IMR-90 (cell line): ENCODE measurements at regions not wholly inside any gene's neighbourhood (a gene's known extent, or its start where the extent isn't known, plus 50 kb on each side); places are given as distances from the start of the nearest gene placed in this dataset.

Source experiments
- ATAC-seq: fragments of 200-7000 bp; cut with Tn5 transposase; 2 replicates; pipeline ENCODE4 v1.9.1; 2020; ENCODE audit warnings: low read depth, mild to moderate bottlenecking, moderate library complexity
- BruUV-seq: library from RNA; stranded (reverse); fragments of 400-500 nt; replicated peaks from 2 replicates; lab custom pipeline; 2021; lab: Mats Ljungman, UMichigan
- CTCF ChIA-PET: fragments of 300-600 bp; formaldehyde crosslinking; extraction: SDS; loops from one replicate; lab custom pipeline; 2021; ENCODE audit warnings: antibody characterized with exemption; lab: Yijun Ruan, JAX
- POLR2A ChIA-PET: fragments of 300-600 bp; sonication (Branson Sonifier 250); formaldehyde crosslinking; loops from one replicate; lab custom pipeline; 2022; ENCODE audit warnings: antibody characterized with exemption; ENCODE audit not compliant: unreplicated experiment; lab: Charles Lee
- DNase-seq: peaks from one replicate; pipeline ENCODE4 v3.0.0; 2013
- H2AFZ ChIP-seq: replicated peaks from 2 replicates; pipeline ENCODE3; 2013; ENCODE audit warnings: low read length, mild to moderate bottlenecking; ENCODE audit not compliant: poor library complexity
- H2AK5ac ChIP-seq: 2 replicates; pipeline ENCODE4 v1.6.1; 2013; ENCODE audit warnings: low read depth, low read length, inconsistent platforms
- H2AK9ac ChIP-seq: replicated peaks from 2 replicates; pipeline ENCODE3; 2013; ENCODE audit warnings: mild to moderate bottlenecking, low read depth, low read length, moderate library complexity; ENCODE audit not compliant: poor library complexity
- H2BK120ac ChIP-seq: 2 replicates; pipeline ENCODE4 v1.6.1; 2013; ENCODE audit warnings: low read depth, low read length, inconsistent platforms
- H2BK15ac ChIP-seq: 3 replicates; pipeline ENCODE4 v1.6.1; 2013; ENCODE audit warnings: low read depth, low read length, inconsistent platforms
- H2BK20ac ChIP-seq: 2 replicates; pipeline ENCODE4 v1.6.1; 2013; ENCODE audit warnings: low read depth, mild to moderate bottlenecking, inconsistent platforms, low read length, moderate library complexity
- H2BK5ac ChIP-seq: 2 replicates; pipeline ENCODE4 v1.6.1; 2013; ENCODE audit warnings: mild to moderate bottlenecking, low read depth, low read length, inconsistent platforms; ENCODE audit not compliant: poor library complexity, severe bottlenecking
- H3K14ac ChIP-seq: replicated peaks from 2 replicates; pipeline ENCODE4 v1.6.1; 2013; ENCODE audit warnings: low read depth, low read length, inconsistent platforms
- H3K18ac ChIP-seq: 2 replicates; pipeline ENCODE4 v1.6.1; 2013; ENCODE audit warnings: low read depth, low read length, control low read depth
- H3K23ac ChIP-seq: 2 replicates; pipeline ENCODE4 v1.6.1; 2013; ENCODE audit warnings: low read depth, low read length, inconsistent platforms
- H3K27ac ChIP-seq: 2 replicates; pipeline ENCODE4 v1.5.1; 2013; ENCODE audit warnings: mild to moderate bottlenecking, control low read depth, low read length; ENCODE audit not compliant: insufficient read depth
- H3K27me3 ChIP-seq: 2 replicates; pipeline ENCODE4 v1.6.1; 2013; ENCODE audit warnings: low read length; ENCODE audit not compliant: control insufficient read depth, insufficient read depth
- H3K36me3 ChIP-seq: 2 replicates; pipeline ENCODE4 v1.6.1; 2013; ENCODE audit warnings: low read length, mixed read lengths; ENCODE audit not compliant: control insufficient read depth, insufficient read depth
- H3K4ac ChIP-seq: 2 replicates; pipeline ENCODE4 v1.6.1; 2013; ENCODE audit warnings: low read depth, low read length, inconsistent platforms
- H3K4me1 ChIP-seq: 2 replicates; pipeline ENCODE4 v1.6.1; 2013; ENCODE audit warnings: low read length, mixed read lengths; ENCODE audit not compliant: control insufficient read depth, insufficient read depth
- H3K4me2 ChIP-seq: 2 replicates; pipeline ENCODE4 v1.6.1; 2013; ENCODE audit warnings: low read depth, mild to moderate bottlenecking, control low read depth, low read length, moderate library complexity
- H3K4me3 ChIP-seq: 2 replicates; pipeline ENCODE4 v1.5.1; 2013; ENCODE audit warnings: low read depth, mild to moderate bottlenecking, control low read depth, low read length, moderate library complexity; ENCODE audit not compliant: insufficient read depth
- H3K56ac ChIP-seq: 2 replicates; pipeline ENCODE4 v1.6.1; 2013; ENCODE audit warnings: low read length, inconsistent platforms; ENCODE audit not compliant: insufficient read depth; ENCODE audit errors: extremely low read depth
- H3K79me1 ChIP-seq, 2 experiments: 2 replicates each; pipeline ENCODE4 v1.6.1; 2013; ENCODE audit warnings: low read length in 2 of 2, inconsistent platforms in 1 of 2, low read depth in 1 of 2
- H3K9ac ChIP-seq: 2 replicates; pipeline ENCODE4 v1.6.1; 2013; ENCODE audit warnings: low read depth, low read length, control low read depth
- H3K9me1 ChIP-seq: 2 replicates; pipeline ENCODE4 v1.6.1; 2013; ENCODE audit warnings: low read length, inconsistent platforms; ENCODE audit not compliant: insufficient read depth
- H3K9me3 ChIP-seq: 2 replicates; pipeline ENCODE4 v1.6.1; 2013; ENCODE audit warnings: low read length; ENCODE audit not compliant: control insufficient read depth, insufficient read depth
- H4K20me1 ChIP-seq: 2 replicates; pipeline ENCODE4 v1.6.1; 2013; ENCODE audit warnings: low read length, inconsistent platforms; ENCODE audit not compliant: insufficient read depth
- H4K5ac ChIP-seq: 2 replicates; pipeline ENCODE4 v1.6.1; 2013; ENCODE audit warnings: mild to moderate bottlenecking, low read depth, low read length, control low read depth
- H4K8ac ChIP-seq, 2 experiments: 2 replicates each; pipeline ENCODE4 v1.6.1; 2013; ENCODE audit warnings: low read depth in 2 of 2, low read length in 2 of 2, control low read depth in 1 of 2, inconsistent platforms in 1 of 2
- H4K91ac ChIP-seq: 2 replicates; pipeline ENCODE4 v1.6.1; 2013; ENCODE audit warnings: low read depth, low read length, inconsistent platforms; ENCODE audit not compliant: insufficient read depth
- BHLHE40 ChIP-seq: fragments of 150-350 bp; IDR thresholded peaks from 2 replicates; pipeline ENCODE4 v1.6.1; 2016; ENCODE audit warnings: mild to moderate bottlenecking, low read depth, low read length
- CEBPB ChIP-seq: IDR thresholded peaks from 2 replicates; pipeline ENCODE4 v1.6.1; 2012; ENCODE audit warnings: low read depth, low read length, improper control_type of control experiment
- CHD1 ChIP-seq: IDR thresholded peaks from 2 replicates; pipeline ENCODE4 v1.6.1; 2012; ENCODE audit warnings: low read depth, low read length, improper control_type of control experiment
- FOS ChIP-seq: fragments of 150-350 bp; IDR thresholded peaks from 2 replicates; pipeline ENCODE4 v1.6.1; 2016; ENCODE audit warnings: low read depth, low read length
- MAFK ChIP-seq: IDR thresholded peaks from 2 replicates; pipeline ENCODE4 v1.6.1; 2012; ENCODE audit warnings: low read depth, low read length, improper control_type of control experiment
- MAZ ChIP-seq: IDR thresholded peaks from 2 replicates; pipeline ENCODE4 v1.6.1; 2012; ENCODE audit warnings: low read depth, mild to moderate bottlenecking, low read length, improper control_type of control experiment, moderate library complexity, borderline replicate concordance
- MXI1 ChIP-seq: IDR thresholded peaks from 2 replicates; pipeline ENCODE4 v1.6.1; 2012; ENCODE audit warnings: low read depth, mild to moderate bottlenecking, low read length, moderate library complexity, borderline replicate concordance
- NFE2L2 ChIP-seq: fragments of 150-350 bp; IDR thresholded peaks from 2 replicates; pipeline ENCODE4 v1.6.1; 2016; ENCODE audit warnings: low read depth, mild to moderate bottlenecking, low read length
- POLR2A ChIP-seq: IDR thresholded peaks from 2 replicates; pipeline ENCODE4 v1.6.1; 2012; ENCODE audit warnings: mild to moderate bottlenecking, low read depth, low read length
- RAD21 ChIP-seq: IDR thresholded peaks from 2 replicates; pipeline ENCODE4 v1.6.1; 2012; ENCODE audit warnings: low read length, improper control_type of control experiment
- RCOR1 ChIP-seq: IDR thresholded peaks from 2 replicates; pipeline ENCODE4 v1.6.1; 2012; ENCODE audit warnings: mild to moderate bottlenecking, low read length, improper control_type of control experiment; ENCODE audit not compliant: insufficient replicate concordance
- RFX5 ChIP-seq: IDR thresholded peaks from 2 replicates; pipeline ENCODE4 v1.8.0; 2012; ENCODE audit warnings: low read depth, mild to moderate bottlenecking, low read length, moderate library complexity
- SMC3 ChIP-seq: fragments of 150-350 bp; IDR thresholded peaks from 2 replicates; pipeline ENCODE4 v1.6.1; 2016; ENCODE audit warnings: low read depth, mild to moderate bottlenecking, antibody characterized with exemption, low read length, moderate library complexity
- WGBS, 2 experiments: methylation state at CpG; one replicate each; pipeline versions ENCODE4 v1.1.5 to v1.1.7; 2013; ENCODE audit warnings: missing lambda C conversion rate in 2 of 2; ENCODE audit not compliant: insufficient read length in 1 of 2; ENCODE audit errors: extremely low coverage in 2 of 2; 5-methylcytosine and 5-hydroxymethylcytosine counted together
- dilution Hi-C: fragments of 300-500 bp; cut with HindIII; formaldehyde crosslinking; loops from one replicate; pipeline ENCODE4 v1.14.3; 2018; ENCODE audit warnings: low sequenced_read_pairs; ENCODE audit not compliant: unreplicated experiment
- in situ Hi-C: fragments of 300-500 bp; cut with MboI; formaldehyde crosslinking; loops from 3 replicates; pipeline ENCODE4 v1.14.3; 2019; ENCODE audit warnings: low sequenced_read_pairs, inconsistent platforms, mixed read lengths
- intact Hi-C: fragments of 100-400 bp; cut with micrococcal nuclease; formaldehyde crosslinking; loops from 2 replicates; pipeline ENCODE4 v1.10.0; 2022
- TF ChIP-seq, protein P1 (sequence below): fragments of 150-350 bp; IDR thresholded peaks from 2 replicates; pipeline ENCODE4 v1.6.1; 2017; ENCODE audit warnings: mild to moderate bottlenecking, antibody characterized with exemption, low read length, low read depth
- TF ChIP-seq, protein P2 (sequence below): conservative IDR thresholded peaks from 2 replicates; pipeline ENCODE4 v1.5.1; 2012; ENCODE audit warnings: mild to moderate bottlenecking, low read depth, low read length, improper control_type of control experiment
- TF ChIP-seq, protein P3 (sequence below): fragments of 150-350 bp; IDR thresholded peaks from 2 replicates; pipeline ENCODE4 v1.6.1; 2016; ENCODE audit warnings: low read depth, mild to moderate bottlenecking, low read length, moderate library complexity, borderline replicate concordance

DNA sequence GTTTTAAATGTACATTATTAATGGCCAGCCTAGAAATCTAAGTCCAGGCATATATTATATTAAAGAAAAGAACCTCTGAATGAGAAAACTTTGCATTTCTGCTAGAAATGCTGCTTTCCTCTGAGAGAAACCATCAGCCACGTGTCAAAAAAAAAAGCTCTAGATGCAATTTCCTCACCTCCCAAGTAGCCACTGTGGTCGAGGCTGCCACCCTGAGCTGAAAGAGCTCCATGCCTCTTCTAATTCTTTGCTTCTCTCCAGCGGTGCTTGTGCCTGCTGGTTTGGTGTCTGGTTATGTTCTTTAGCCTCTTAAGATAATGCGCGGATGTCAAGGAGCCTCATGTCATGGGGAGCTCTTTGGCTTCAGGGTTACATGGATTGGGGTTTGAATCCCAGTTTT, 316.0 kb downstream of the TFAP2C start:
- Histone ChIP-seq H3K4me3 (no peak overlapping the region), H3K9me3 (no peaks in the 10 kb centered on the region), H4K20me1 (no peaks in the 10 kb centered on the region), H2BK20ac (no peak overlapping the region), H4K8ac (no peak overlapping the region), H3K4me1 (no peaks in the 10 kb centered on the region), H3K23ac (no peak overlapping the region), H4K91ac (no peak overlapping the region), H3K36me3 (no peaks in the 10 kb centered on the region), H2BK15ac (no peak overlapping the region), H3K27ac (no peak overlapping the region), H3K4me2 (no peak overlapping the region), H3K79me1 (no peaks in the 10 kb centered on the region), H3K18ac (no peak overlapping the region), H3K14ac (no peak overlapping the region), H3K9ac (no peak overlapping the region), H2AK5ac (no peak overlapping the region), H2AK9ac (no peak overlapping the region), H3K56ac (no peak overlapping the region), H2BK120ac (no peak overlapping the region), H3K9me1 (no peaks in the 10 kb centered on the region), H3K4ac (no peak overlapping the region), H4K5ac (no peak overlapping the region), H2BK5ac (no peak overlapping the region), H3K27me3 (no peaks in the 10 kb centered on the region; the same call in 1 of the 2 replicates), H2AFZ (no peak overlapping the region)
- ATAC-seq = no peak
- TF ChIP-seq RFX5 (no peak), CHD1 (no peak), NFE2L2 (no peak), RAD21 (no peak), MAZ (no peak), CEBPB (no peak), SMC3 (no peak), RCOR1 (no peak), FOS (no peak), MXI1 (no peak), POLR2A (no peak), BHLHE40 (no peak), MAFK (no peak)
- TF ChIP-seq, protein P1, sequence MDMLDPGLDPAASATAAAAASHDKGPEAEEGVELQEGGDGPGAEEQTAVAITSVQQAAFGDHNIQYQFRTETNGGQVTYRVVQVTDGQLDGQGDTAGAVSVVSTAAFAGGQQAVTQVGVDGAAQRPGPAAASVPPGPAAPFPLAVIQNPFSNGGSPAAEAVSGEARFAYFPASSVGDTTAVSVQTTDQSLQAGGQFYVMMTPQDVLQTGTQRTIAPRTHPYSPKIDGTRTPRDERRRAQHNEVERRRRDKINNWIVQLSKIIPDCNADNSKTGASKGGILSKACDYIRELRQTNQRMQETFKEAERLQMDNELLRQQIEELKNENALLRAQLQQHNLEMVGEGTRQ = no peak
- TF ChIP-seq, protein P2, sequence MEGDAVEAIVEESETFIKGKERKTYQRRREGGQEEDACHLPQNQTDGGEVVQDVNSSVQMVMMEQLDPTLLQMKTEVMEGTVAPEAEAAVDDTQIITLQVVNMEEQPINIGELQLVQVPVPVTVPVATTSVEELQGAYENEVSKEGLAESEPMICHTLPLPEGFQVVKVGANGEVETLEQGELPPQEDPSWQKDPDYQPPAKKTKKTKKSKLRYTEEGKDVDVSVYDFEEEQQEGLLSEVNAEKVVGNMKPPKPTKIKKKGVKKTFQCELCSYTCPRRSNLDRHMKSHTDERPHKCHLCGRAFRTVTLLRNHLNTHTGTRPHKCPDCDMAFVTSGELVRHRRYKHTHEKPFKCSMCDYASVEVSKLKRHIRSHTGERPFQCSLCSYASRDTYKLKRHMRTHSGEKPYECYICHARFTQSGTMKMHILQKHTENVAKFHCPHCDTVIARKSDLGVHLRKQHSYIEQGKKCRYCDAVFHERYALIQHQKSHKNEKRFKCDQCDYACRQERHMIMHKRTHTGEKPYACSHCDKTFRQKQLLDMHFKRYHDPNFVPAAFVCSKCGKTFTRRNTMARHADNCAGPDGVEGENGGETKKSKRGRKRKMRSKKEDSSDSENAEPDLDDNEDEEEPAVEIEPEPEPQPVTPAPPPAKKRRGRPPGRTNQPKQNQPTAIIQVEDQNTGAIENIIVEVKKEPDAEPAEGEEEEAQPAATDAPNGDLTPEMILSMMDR = no peak
- TF ChIP-seq, protein P3, sequence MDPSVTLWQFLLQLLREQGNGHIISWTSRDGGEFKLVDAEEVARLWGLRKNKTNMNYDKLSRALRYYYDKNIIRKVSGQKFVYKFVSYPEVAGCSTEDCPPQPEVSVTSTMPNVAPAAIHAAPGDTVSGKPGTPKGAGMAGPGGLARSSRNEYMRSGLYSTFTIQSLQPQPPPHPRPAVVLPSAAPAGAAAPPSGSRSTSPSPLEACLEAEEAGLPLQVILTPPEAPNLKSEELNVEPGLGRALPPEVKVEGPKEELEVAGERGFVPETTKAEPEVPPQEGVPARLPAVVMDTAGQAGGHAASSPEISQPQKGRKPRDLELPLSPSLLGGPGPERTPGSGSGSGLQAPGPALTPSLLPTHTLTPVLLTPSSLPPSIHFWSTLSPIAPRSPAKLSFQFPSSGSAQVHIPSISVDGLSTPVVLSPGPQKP = no peak
- intact Hi-C loops = no loop called here
- dilution Hi-C loops = no loop called here
- BruUV-seq = no TSS peak
- WGBS, 2 experiments = no CpG with 5 or more reads among the region's 5 CpGs
- ChIA-PET CTCF (interaction anchor here (0.6 to 1.1 kb wide), 3 partner anchors 11 to 307 kb away, joined by 3 to 5 read pairs (median 3); no protein-coding TSS in a partner anchor), POLR2A (no interaction called here)
- in situ Hi-C loops = no loop called here
- DNase-seq = no peak
